Pancreas (tissue), 10 donors: ENCODE measurements at regions not wholly inside any gene's neighbourhood (a gene's known extent, or its start where the extent isn't known, plus 50 kb on each side); places are given as distances from the start of the nearest gene placed in this dataset.
A peak's percentile ranks its signal among the peaks of the same experiment; 100 is the strongest.

Experiments used
- ATAC-seq, 4 donors: fragments of 200-7000 bp; cut with Tn5 transposase; one replicate each; pipeline versions ENCODE4 v1.8.0 to v1.9.1; 2020; ENCODE audit warnings: mild to moderate bottlenecking in 4 of 4, moderate library complexity in 4 of 4
- DNase-seq, 6 donors: peaks; one replicate each; pipeline ENCODE4 v3.0.0-alpha.2; 2020
- FAIRE-seq: peaks from 2 replicates; lab custom pipeline; 2012; peaks lifted over from hg19 to GRCh38; lab: Jason Lieb, UNC
- H3K27ac ChIP-seq, 4 donors: fragments of 200-600 bp; sonication (generic); 1 replicate in 3 of 4; 2 replicates in 1 of 4; pipeline versions ENCODE4 v1.5.0 to v1.8.0; 2020
- H3K27me3 ChIP-seq, 4 donors: fragments of 200-600 bp; one replicate each; pipeline ENCODE4 v1.8.0; 2021
- H3K36me3 ChIP-seq, 3 donors: fragments of 200-600 bp; sonication (generic) in 1 of 3; one replicate each; pipeline versions ENCODE4 v1.5.0 to v1.8.0; 2020 to 2021
- H3K4me1 ChIP-seq, 3 donors: fragments of 200-600 bp; one replicate each; pipeline ENCODE4 v1.8.0; 2021
- H3K4me3 ChIP-seq, 4 donors: fragments of 200-600 bp; sonication (generic) in 2 of 4; one replicate each; pipeline versions ENCODE4 v1.5.0 to v1.8.0; 2020 to 2021
- H3K9me3 ChIP-seq, 4 donors: fragments of 200-600 bp; one replicate each; pipeline ENCODE4 v1.8.0; 2021
- CTCF ChIP-seq, 4 donors: fragments of 200-600 bp; sonication (generic) in 3 of 4; IDR thresholded peaks; one replicate each; pipeline versions ENCODE4 v1.5.0 to v1.8.0; 2021; ENCODE audit warnings: antibody characterized with exemption in 4 of 4
- whole genome bisulfite sequencing, 2 donors: extraction: QIAGEN DNeasy Blood & Tissue Kit; methylation state at CpG; one replicate each; pipeline ENCODE4 v1.1.7; 2013; 5-methylcytosine and 5-hydroxymethylcytosine counted together
- intact Hi-C, 3 donors: fragments of 100-400 bp; cut with DNase I; formaldehyde crosslinking; loops; one replicate each; pipeline versions ENCODE4 v1.11.1 to v1.14.2; 2022
- donor health status: healthy with polysubstance abuse.
- donor health status: DM: no; HTN: no; CAD: no; lungs with moderate emphysema.
- donor health status: DM: no; HTN: no; CAD: no.
- donor health status: control.
- donor health status: control.
- donor health status: Bipolar disorder and iron deficiency.
- donor health status: DM: yes; HTN: yes; CAD: no.
- donor health status: DM: no; HTN: no; CAD: no.
- donor health status: DM: no; HTN: no; CAD: no.
- donor health status: DM: yes; HTN: yes; CAD: no.

- Histone ChIP-seq H3K9me3 (no peaks in the 10 kb centered on the region), H3K36me3 (no peaks in the 10 kb centered on the region), H3K27ac (no peak overlapping the region), H3K4me3 (no peak overlapping the region), H3K4me1 (no peaks in the 10 kb centered on the region), H3K27me3 (no peaks in the 10 kb centered on the region)
- DNase-seq (no peak), ATAC-seq (no peak), FAIRE-seq (no peak)
- no peak for TF ChIP-seq CTCF (IDR thresholded peaks at IDR 0.05)
- intact Hi-C loops, result no loop called here
- 78 to 84% methylated on average over 4 of the region's 4 CpGs for WGBS, 2 donors
Observed at GRCh38 chr9:109872901-109873300, 92.9 kb downstream of the PALM2AKAP2 start.

- no peak for FAIRE-seq
- Histone ChIP-seq H3K4me1 (no peaks in the 10 kb centered on the region), H3K4me3 (no peak overlapping the region), H3K36me3 (no peaks in the 10 kb centered on the region), H3K9me3 (no peaks in the 10 kb centered on the region), H3K27me3 (no peaks in the 10 kb centered on the region), H3K27ac (no peak overlapping the region)
- no peak for ATAC-seq
- no peak for TF ChIP-seq CTCF (IDR thresholded peaks at IDR 0.05)
- intact Hi-C loops, result no loop called here
- whole genome bisulfite sequencing, 2 donors, result 55 to 61% methylated on average over 4 of the region's 4 CpGs
- DNase-seq, result no peak
Observed at GRCh38 chr9:109875495-109876129, 95.6 kb downstream of the PALM2AKAP2 start.

- ATAC-seq (peak in 1 of 4 donors; percentile 42), DNase-seq (no peak), FAIRE-seq (no peak)
- no peaks in the 10 kb centered on the region for H3K36me3 ChIP-seq
- peak in 3 of 4 donors; percentile 32 to 45 (median 35) for TF ChIP-seq CTCF (IDR thresholded peaks at IDR 0.05)
- H3K27me3 ChIP-seq, result no peaks in the 10 kb centered on the region
- WGBS, 2 donors, result 62 to 73% methylated on average over 10 of the region's 10 CpGs
- intact Hi-C loops, result no loop called here
- H3K4me3 ChIP-seq, result no peak overlapping the region
- no peaks in the 10 kb centered on the region for H3K4me1 ChIP-seq
- H3K9me3 ChIP-seq, result no peaks in the 10 kb centered on the region
- H3K27ac ChIP-seq, result no peak overlapping the region
Observed at GRCh38 chr9:109880276-109881169, 100.5 kb downstream of the PALM2AKAP2 start.

- no peak overlapping the region for H3K27ac ChIP-seq
- no peaks in the 10 kb centered on the region for H3K27me3 ChIP-seq
- ATAC-seq, result no peak
- no peak for FAIRE-seq
- H3K9me3 ChIP-seq, result no peaks in the 10 kb centered on the region
- no peak overlapping the region for H3K4me3 ChIP-seq
- no peaks in the 10 kb centered on the region for H3K4me1 ChIP-seq
- 67 to 75% methylated on average over 3 of the region's 3 CpGs for WGBS, 2 donors
- no peak for DNase-seq
- no peaks in the 10 kb centered on the region for H3K36me3 ChIP-seq
- no peak for TF ChIP-seq CTCF (IDR thresholded peaks at IDR 0.05)
- intact Hi-C loops, result no loop called here
Observed at GRCh38 chr9:109883623-109884022, 103.6 kb downstream of the PALM2AKAP2 start.

- Histone ChIP-seq H3K36me3 (no peaks in the 10 kb centered on the region), H3K4me1 (no peaks in the 10 kb centered on the region), H3K9me3 (no peaks in the 10 kb centered on the region), H3K27ac (no peak overlapping the region), H3K4me3 (no peak overlapping the region), H3K27me3 (no peaks in the 10 kb centered on the region)
- FAIRE-seq, result no peak
- TF ChIP-seq CTCF (IDR thresholded peaks at IDR 0.05), result no peak
- intact Hi-C loops, result no loop called here
- no peak for ATAC-seq
- 52 to 73% methylated on average over 6 of the region's 6 CpGs for WGBS, 2 donors
- DNase-seq, result no peak
Observed at GRCh38 chr9:109886041-109886440, 106.0 kb downstream of the PALM2AKAP2 start.
